ENCODE measurements at regions not wholly inside any gene's neighbourhood (a gene's known extent, or its start where the extent isn't known, plus 50 kb on each side); places are given as distances from the start of the nearest gene placed in this dataset.

DNA sequence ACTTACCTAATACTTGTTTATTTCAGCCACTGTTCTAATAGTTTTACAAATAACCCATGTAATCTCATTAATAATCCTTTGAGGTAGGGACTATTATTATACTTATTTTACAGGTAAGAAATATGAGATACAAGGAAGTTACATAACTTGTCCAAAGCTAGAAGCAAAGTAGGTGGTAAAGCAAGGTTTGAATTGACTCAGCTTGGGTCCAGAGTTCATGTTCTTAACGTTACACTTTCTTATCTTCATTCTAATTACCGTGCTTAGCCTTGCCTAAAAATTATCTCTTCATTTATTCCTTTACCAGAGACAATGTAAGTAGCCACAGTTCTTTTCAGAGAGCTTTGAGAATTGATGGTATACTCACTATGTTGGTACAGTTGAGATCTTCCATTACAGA lies 743.6 kb downstream of the KCNJ3 start:
- DNase-seq (ENCODE audit: extremely low read depth, low read depth, low spot score), result no peak

DNA sequence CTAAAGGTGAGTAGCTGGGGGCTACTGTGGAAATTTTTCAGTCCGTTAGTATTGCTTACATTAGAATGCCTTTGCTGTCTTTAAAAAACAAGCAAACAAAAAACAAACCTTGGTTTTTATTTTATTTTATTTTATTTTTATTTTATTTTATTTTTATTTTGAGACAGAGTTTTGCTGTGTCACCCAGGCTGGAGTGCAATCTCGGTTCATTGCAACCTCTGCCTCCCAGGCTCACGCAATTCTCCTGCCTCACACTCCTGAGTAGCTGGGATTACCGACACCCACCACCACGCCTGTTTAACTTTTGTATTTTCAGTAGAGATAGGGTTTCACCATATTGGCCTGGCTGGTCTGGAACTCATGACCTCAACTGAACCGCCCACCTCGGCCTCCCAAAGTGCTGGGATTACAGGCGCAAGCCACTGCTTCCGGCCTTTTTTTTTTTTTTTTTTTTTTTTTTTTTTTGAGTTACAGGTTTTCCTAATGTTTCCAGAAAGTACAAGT lies 732.6 kb downstream of the KCNJ3 start:
- no peak for DNase-seq (ENCODE audit: extremely low read depth, low read depth, low spot score)

- DNase-seq (ENCODE audit: extremely low read depth, low read depth, low spot score), result no peak
These were observed 729.0 kb downstream of the KCNJ3 start for GRCh38 chr2:155427470-155427869.

GRCh38 chr2:155424518-155424917 lies 726.0 kb downstream of the KCNJ3 start:
- no peak for DNase-seq (ENCODE audit: extremely low read depth, low read depth, low spot score)

DNA sequence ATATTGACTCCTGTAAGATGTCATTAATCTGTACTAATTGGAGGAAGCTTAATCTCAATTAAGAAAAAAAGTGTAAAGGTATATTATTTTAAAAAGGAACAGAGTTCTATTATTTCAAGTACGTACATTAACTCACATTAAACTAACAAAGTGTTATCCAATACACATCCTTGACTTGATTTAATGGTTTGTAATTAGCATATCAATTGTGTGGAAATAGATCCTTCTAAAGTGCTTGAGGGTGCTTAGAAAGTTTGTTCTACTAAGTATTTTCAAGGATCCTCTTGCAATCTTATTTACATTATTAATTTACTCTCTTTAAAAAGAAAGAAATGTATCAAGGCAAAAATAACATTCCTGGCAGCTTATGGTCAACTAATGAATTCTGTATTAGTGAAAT lies 720.3 kb downstream of the KCNJ3 start:
- DNase-seq (ENCODE audit: extremely low read depth, low read depth, low spot score), result no peak

GRCh38 chr2:155412598-155412997 lies 714.1 kb downstream of the KCNJ3 start:
- no peak for DNase-seq (ENCODE audit: extremely low read depth, low read depth, low spot score)

- DNase-seq (ENCODE audit: extremely low read depth, low read depth, low spot score), result no peak
These were observed 706.0 kb downstream of the KCNJ3 start for GRCh38 chr2:155404433-155405002.

DNA sequence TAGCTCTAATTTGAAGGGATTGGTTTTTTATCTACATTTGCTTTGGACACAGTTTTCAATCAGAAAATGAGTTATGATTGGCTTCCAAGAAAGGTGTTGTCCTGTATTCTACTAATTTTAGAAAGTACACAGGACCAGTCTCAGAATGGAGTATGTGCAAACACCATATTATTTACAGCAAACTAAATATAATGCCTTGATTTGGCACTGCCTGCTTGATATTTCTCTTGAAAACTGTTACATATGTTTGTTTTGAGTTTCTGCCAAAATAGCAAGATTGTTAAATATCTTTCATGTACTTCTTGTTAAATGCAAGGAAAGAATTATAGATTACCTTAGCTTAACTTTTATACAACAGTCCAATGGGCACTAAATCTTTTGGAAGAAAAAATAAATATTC lies 694.9 kb downstream of the KCNJ3 start:
- no peak for DNase-seq (ENCODE audit: extremely low read depth, low read depth, low spot score)

GRCh38 chr2:155391613-155392130 lies 693.2 kb downstream of the KCNJ3 start:
- no peak for DNase-seq (ENCODE audit: extremely low read depth, low read depth, low spot score)

DNA sequence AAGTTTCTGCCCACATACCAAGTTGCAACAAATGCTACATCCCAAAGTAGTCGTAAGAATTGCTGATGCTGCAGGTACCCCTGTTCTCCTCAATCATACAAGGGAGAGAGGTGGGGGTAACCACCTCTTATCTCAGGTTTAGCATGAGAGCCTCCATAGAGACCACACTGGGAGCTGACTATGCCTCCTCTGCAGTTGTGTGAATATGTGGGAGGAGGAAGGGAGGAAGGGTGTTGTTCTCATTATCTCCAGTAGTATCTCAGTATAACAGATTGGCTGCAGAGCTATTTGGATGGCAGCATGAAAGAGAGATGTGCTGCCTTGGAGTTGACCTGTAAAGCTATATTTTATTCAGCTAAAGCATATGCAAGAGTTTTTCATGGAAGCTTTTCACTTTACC lies 690.7 kb downstream of the KCNJ3 start:
- DNase-seq (ENCODE audit: extremely low read depth, low read depth, low spot score), result no peak

DNA sequence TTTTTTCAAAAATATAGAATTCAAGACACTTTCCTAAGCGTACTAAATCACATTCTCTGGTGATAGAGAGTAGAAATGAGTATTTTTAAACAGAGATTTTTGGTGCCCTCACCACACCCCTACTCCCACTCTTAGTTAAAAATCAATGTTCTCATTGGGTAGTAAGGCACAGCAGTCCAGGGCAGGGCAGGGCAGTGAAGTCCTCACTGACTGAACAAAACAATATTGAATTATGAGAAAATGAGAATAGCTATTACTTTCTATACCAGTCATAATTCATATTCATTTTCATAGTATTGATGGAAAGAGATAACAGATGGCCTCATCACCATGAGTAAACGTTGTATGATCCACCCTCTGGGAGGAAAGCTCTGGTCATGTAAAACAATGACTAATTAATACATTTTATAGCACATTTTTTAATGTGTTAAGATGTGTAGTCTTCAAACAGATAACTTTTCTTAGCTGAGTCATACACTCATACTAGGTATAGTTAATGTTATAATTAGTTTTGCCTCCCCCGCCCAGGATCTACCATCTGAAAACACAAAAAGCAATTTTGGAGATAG lies 686.1 kb downstream of the KCNJ3 start:
- no peak for DNase-seq (ENCODE audit: extremely low read depth, low read depth, low spot score)

DNA sequence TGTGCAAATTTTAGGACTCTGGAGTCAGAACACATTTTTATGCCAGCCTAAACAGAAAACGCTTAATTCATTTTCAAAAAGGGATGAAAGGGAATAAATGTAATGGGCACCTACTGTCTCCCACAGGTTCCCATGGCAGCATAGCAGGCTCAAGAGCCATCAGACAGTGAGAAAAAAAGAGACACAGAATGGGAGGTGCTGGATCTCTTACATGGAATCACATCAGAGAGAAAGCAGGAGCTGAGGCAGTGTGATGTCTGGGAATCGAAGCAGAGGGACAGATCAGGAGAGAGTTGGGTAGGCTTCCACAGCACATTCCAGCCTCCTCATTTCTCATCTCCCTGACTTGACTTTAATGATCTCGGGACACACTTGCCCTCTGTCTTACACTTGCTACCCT lies 684.3 kb downstream of the KCNJ3 start:
- DNase-seq (ENCODE audit: extremely low read depth, low read depth, low spot score), result no peak

- no peak for DNase-seq (ENCODE audit: extremely low read depth, low read depth, low spot score)
These were observed 682.9 kb downstream of the KCNJ3 start for GRCh38 chr2:155381436-155381835.

DNA sequence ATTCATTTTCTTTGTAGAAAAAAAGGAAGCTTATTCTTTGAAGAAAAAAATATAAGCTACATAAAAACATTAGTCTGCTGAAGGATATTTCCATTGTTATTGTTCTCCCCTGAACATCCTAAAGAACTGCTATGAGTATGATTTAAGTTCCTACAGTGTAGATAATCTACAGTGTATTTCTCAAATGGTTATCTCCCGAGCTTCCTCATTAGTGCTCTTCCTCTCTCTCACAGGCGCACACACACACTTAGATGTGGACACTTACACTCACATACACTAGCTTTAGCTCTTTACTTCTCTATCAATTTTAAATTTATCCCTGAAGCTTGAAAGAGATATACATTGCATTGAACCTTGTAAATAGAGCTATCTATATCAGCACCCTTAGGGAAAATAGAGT lies 681.0 kb downstream of the KCNJ3 start:
- no peak for DNase-seq (ENCODE audit: extremely low read depth, low read depth, low spot score)

DNA sequence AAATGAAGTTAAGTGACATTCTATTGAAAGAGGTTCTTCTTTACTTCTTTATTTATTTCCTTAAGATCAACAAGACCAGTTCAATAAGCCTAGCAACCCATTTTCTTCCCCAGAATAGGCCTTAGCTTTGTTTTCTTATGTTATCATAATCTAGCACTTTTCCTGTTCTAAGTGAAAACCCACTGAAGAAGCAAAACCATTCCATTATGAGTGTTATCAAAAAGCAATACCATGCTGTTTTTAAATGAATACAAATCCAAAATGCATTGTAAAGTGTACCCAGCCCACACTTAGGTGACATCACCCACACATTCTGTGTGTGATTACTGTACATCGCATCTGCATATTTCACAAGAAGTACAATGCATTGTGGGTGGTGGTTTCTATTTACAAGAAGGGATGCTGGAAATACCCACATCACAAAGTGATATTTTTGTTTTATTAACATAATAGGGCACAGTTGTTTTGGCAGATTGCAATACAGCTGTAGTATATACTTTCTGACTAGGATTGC lies 679.5 kb downstream of the KCNJ3 start:
- no peak for DNase-seq (ENCODE audit: extremely low read depth, low read depth, low spot score)

- DNase-seq (ENCODE audit: extremely low read depth, low read depth, low spot score), result no peak
These were observed 678.8 kb downstream of the KCNJ3 start for GRCh38 chr2:155377266-155377680.

DNA sequence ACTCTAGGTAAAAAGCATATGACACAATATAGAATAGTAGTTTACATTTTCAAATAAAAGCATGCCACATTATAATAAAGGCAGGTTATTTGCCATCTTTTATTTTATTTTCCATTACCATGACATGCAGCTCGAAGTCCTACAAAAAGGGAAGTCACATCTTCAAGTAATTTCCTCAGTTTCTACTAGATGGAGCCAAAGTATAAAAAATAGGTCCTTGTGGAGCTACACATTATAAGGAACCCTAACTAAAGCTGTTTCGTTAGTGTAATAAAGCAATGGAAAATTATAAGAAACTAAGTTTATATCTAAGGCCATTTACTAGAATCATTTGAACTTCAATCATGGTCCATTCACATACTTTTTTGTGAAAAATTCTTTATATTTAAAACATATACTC lies 674.5 kb downstream of the KCNJ3 start:
- DNase-seq (ENCODE audit: extremely low read depth, low read depth, low spot score), result no peak

GRCh38 chr2:155368934-155369333 lies 670.4 kb downstream of the KCNJ3 start:
- no peak for DNase-seq (ENCODE audit: extremely low read depth, low read depth, low spot score)

DNA sequence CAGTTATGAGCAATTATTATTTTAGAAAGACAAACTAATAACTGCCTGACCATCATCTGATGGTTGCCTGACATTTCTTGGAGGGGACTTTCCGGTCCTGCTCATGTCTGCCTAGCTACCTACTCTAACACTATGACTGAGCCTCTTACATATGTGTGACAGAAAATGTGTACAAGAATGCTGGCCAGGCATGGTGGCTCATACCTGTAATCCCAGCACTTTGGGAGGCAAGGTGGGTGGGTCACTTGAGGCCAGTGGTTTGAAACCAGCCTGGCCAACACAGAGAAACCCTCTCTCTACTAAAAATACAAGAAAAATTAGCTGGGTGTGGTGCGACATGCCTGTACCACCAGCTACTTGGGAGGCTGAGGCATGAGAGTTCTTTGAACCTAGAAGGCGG lies 666.3 kb downstream of the KCNJ3 start:
- no peak for DNase-seq (ENCODE audit: extremely low read depth, low read depth, low spot score)

- DNase-seq (ENCODE audit: extremely low read depth, low read depth, low spot score), result no peak
These were observed 664.9 kb downstream of the KCNJ3 start for GRCh38 chr2:155363349-155363888.

DNA sequence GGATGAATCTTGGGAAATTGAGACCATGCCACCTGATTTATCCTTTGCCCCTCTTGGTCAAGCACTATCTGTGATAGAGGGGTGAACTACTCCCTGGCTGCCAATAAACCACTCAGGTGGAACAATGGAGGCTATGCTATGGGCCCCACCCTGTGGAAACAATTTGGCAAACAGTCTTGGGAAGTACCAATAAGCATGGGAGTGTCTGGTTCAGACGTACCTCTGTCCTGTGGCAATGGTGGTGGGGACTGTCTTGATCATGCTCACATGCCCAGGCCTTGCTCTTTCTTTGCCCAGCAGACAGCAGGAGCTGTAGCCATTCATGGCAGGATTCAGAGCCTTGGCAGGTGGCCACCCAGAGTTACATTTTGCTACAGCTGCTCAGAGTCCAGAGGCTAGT lies 658.7 kb downstream of the KCNJ3 start:
- no peak for DNase-seq (ENCODE audit: extremely low read depth, low read depth, low spot score)

GRCh38 chr2:155356250-155356649 lies 657.8 kb downstream of the KCNJ3 start:
- DNase-seq (ENCODE audit: extremely low read depth, low read depth, low spot score), result no peak
